Activated naive CD4-positive, alpha-beta T cell treated with anti-CD3 and anti-CD28 coated beads for 36 hours (primary cell): ENCODE measurements at regions not wholly inside any gene's neighbourhood (a gene's known extent, or its start where the extent isn't known, plus 50 kb on each side); places are given as distances from the start of the nearest gene placed in this dataset.

Experiments
- CTCF ChIA-PET: fragments of 350-600 bp; sonication (Branson Sonifier 250); formaldehyde crosslinking; loops from one replicate; lab custom pipeline; 2021; ENCODE audit warnings: antibody characterized with exemption; lab: Charles Lee
- DNase-seq: peaks from one replicate; pipeline ENCODE4 v3.0.0-alpha.2; 2020
- H3K27ac Mint-ChIP-seq: one replicate; pipeline ENCODE4 v1.8.0; 2021; ENCODE audit warnings: mild to moderate bottlenecking, mixed read lengths
- H3K27me3 Mint-ChIP-seq: one replicate; pipeline ENCODE4 v1.8.0; 2021; ENCODE audit warnings: low read depth, mixed read lengths
- H3K36me3 Mint-ChIP-seq: one replicate; pipeline ENCODE4 v1.8.0; 2021; ENCODE audit warnings: low read depth, mixed read lengths
- H3K4me1 Mint-ChIP-seq: one replicate; pipeline ENCODE4 v1.8.0; 2021; ENCODE audit warnings: low read depth, mixed read lengths
- H3K4me3 Mint-ChIP-seq: one replicate; pipeline ENCODE4 v1.8.0; 2021; ENCODE audit warnings: mild to moderate bottlenecking, moderate library complexity, mixed read lengths
- H3K9me3 Mint-ChIP-seq: one replicate; pipeline ENCODE4 v1.8.0; 2021; ENCODE audit warnings: mixed read lengths
- intact Hi-C: fragments of 100-400 bp; cut with micrococcal nuclease; formaldehyde crosslinking; loops from one replicate; pipeline ENCODE4 v1.15.1; 2023

- Mint-ChIP-seq H3K9me3 (no peaks in the 10 kb centered on the region), H3K27me3 (peaks cover 2% of the 10 kb centered on the region), H3K4me3 (no peak overlapping the region), H3K4me1 (no peaks in the 10 kb centered on the region), H3K36me3 (peaks cover 3% of the 10 kb centered on the region), H3K27ac (no peak overlapping the region)
- intact Hi-C loops, result no loop called here
- CTCF ChIA-PET, result no interaction called here
- DNase-seq, result no peak
Measured at GRCh38 chr20:52098186-52098585, 93.4 kb downstream of the ZFP64 start.

- H3K4me3 Mint-ChIP-seq, result no peak overlapping the region
- CTCF ChIA-PET, result no interaction called here
- no peaks in the 10 kb centered on the region for H3K9me3 Mint-ChIP-seq
- intact Hi-C loops, result no loop called here
- no peaks in the 10 kb centered on the region for H3K4me1 Mint-ChIP-seq
- no peak for DNase-seq
- no peaks in the 10 kb centered on the region for H3K27me3 Mint-ChIP-seq
- no peak overlapping the region for H3K27ac Mint-ChIP-seq
- peaks cover 3% of the 10 kb centered on the region for H3K36me3 Mint-ChIP-seq
Measured at GRCh38 chr20:52096117-52096516, 95.5 kb downstream of the ZFP64 start.

- no peak overlapping the region for H3K27ac Mint-ChIP-seq
- peaks cover 6% of the 10 kb centered on the region for H3K36me3 Mint-ChIP-seq
- CTCF ChIA-PET, result no interaction called here
- H3K9me3 Mint-ChIP-seq, result no peaks in the 10 kb centered on the region
- intact Hi-C loops, result no loop called here
- H3K4me3 Mint-ChIP-seq, result no peak overlapping the region
- H3K27me3 Mint-ChIP-seq, result no peaks in the 10 kb centered on the region
- no peaks in the 10 kb centered on the region for H3K4me1 Mint-ChIP-seq
- DNase-seq, result no peak
Measured at GRCh38 chr20:52094693-52095092, 96.9 kb downstream of the ZFP64 start.

GRCh38 chr20:52093575-52093974, 98.0 kb downstream of the ZFP64 start:
- Mint-ChIP-seq H3K9me3 (no peaks in the 10 kb centered on the region), H3K4me1 (no peaks in the 10 kb centered on the region), H3K4me3 (no peak overlapping the region), H3K36me3 (peaks cover 16% of the 10 kb centered on the region), H3K27ac (no peak overlapping the region), H3K27me3 (no peaks in the 10 kb centered on the region)
- CTCF ChIA-PET, result no interaction called here
- DNase-seq, result no peak
- intact Hi-C loops, result no loop called here

GRCh38 chr20:52090035-52090434, 101.5 kb downstream of the ZFP64 start:
- intact Hi-C loops, result no loop called here
- DNase-seq, result no peak
- Mint-ChIP-seq H3K27ac (no peak overlapping the region), H3K4me1 (no peaks in the 10 kb centered on the region), H3K4me3 (no peak overlapping the region), H3K27me3 (no peaks in the 10 kb centered on the region), H3K9me3 (peaks cover 12% of the 10 kb centered on the region), H3K36me3 (peaks cover 37% of the 10 kb centered on the region)
- CTCF ChIA-PET, result no interaction called here

GRCh38 chr20:52087471-52087870, 104.1 kb downstream of the ZFP64 start:
- CTCF ChIA-PET, result no interaction called here
- peaks cover 12% of the 10 kb centered on the region for H3K9me3 Mint-ChIP-seq
- H3K4me1 Mint-ChIP-seq, result no peaks in the 10 kb centered on the region
- no peaks in the 10 kb centered on the region for H3K27me3 Mint-ChIP-seq
- no peak overlapping the region for H3K27ac Mint-ChIP-seq
- DNase-seq, result no peak
- peaks cover 37% of the 10 kb centered on the region for H3K36me3 Mint-ChIP-seq
- intact Hi-C loops, result no loop called here
- H3K4me3 Mint-ChIP-seq, result no peak overlapping the region

- intact Hi-C loops, result no loop called here
- no peak overlapping the region for H3K27ac Mint-ChIP-seq
- DNase-seq, result no peak
- CTCF ChIA-PET, result no interaction called here
- H3K4me3 Mint-ChIP-seq, result no peak overlapping the region
- no peaks in the 10 kb centered on the region for H3K4me1 Mint-ChIP-seq
- peaks cover 37% of the 10 kb centered on the region for H3K36me3 Mint-ChIP-seq
- peaks cover 12% of the 10 kb centered on the region for H3K9me3 Mint-ChIP-seq
- H3K27me3 Mint-ChIP-seq, result no peaks in the 10 kb centered on the region
Measured at GRCh38 chr20:52086878-52087277, 104.7 kb downstream of the ZFP64 start.

- CTCF ChIA-PET, result interaction anchor here (1.5 kb wide), 1 partner anchor 285 kb away, joined by 5 read pairs; no protein-coding TSS in a partner anchor
- intact Hi-C loops, result loop anchor here (5.0 kb wide), 2 partner anchors 372 to 712 kb away; no protein-coding TSS in a partner anchor
- Mint-ChIP-seq H3K4me3 (no peak overlapping the region), H3K4me1 (no peaks in the 10 kb centered on the region), H3K36me3 (peaks cover 34% of the 10 kb centered on the region), H3K27ac (no peak overlapping the region), H3K27me3 (no peaks in the 10 kb centered on the region), H3K9me3 (peaks cover 12% of the 10 kb centered on the region)
- no peak for DNase-seq
Measured at GRCh38 chr20:52084727-52085126, 106.9 kb downstream of the ZFP64 start.

GRCh38 chr20:52083627-52084232, 107.8 kb downstream of the ZFP64 start:
- no peaks in the 10 kb centered on the region for H3K4me1 Mint-ChIP-seq
- intact Hi-C loops, result loop anchor here (1.0 to 5.0 kb wide), 5 partner anchors 283 to 1097 kb away; no protein-coding TSS in a partner anchor
- H3K9me3 Mint-ChIP-seq, result peaks cover 12% of the 10 kb centered on the region
- peak; percentile 76 for DNase-seq
- CTCF ChIA-PET, result interaction anchor here (1.0 to 1.5 kb wide), 3 partner anchors 112 to 284 kb away, joined by 4 to 5 read pairs (median 4); no protein-coding TSS in a partner anchor
- H3K36me3 Mint-ChIP-seq, result peaks cover 28% of the 10 kb centered on the region
- no peak overlapping the region for H3K4me3 Mint-ChIP-seq
- no peak overlapping the region for H3K27ac Mint-ChIP-seq
- no peaks in the 10 kb centered on the region for H3K27me3 Mint-ChIP-seq

GRCh38 chr20:52082612-52083011, 109.0 kb downstream of the ZFP64 start:
- H3K36me3 Mint-ChIP-seq, result peaks cover 19% of the 10 kb centered on the region
- H3K9me3 Mint-ChIP-seq, result peaks cover 7% of the 10 kb centered on the region
- no peak overlapping the region for H3K4me3 Mint-ChIP-seq
- DNase-seq, result no peak
- intact Hi-C loops, result loop anchor here (1.0 to 5.0 kb wide), 5 partner anchors 282 to 1096 kb away; no protein-coding TSS in a partner anchor
- no peaks in the 10 kb centered on the region for H3K4me1 Mint-ChIP-seq
- no peaks in the 10 kb centered on the region for H3K27me3 Mint-ChIP-seq
- CTCF ChIA-PET, result interaction anchor here (1.0 to 1.4 kb wide), 3 partner anchors 111 to 382 kb away, joined by 4 to 7 read pairs (median 4); no protein-coding TSS in a partner anchor
- H3K27ac Mint-ChIP-seq, result no peak overlapping the region

- no peak for DNase-seq
- intact Hi-C loops, result loop anchor here (2.0 to 5.0 kb wide), 4 partner anchors 281 to 1095 kb away; no protein-coding TSS in a partner anchor
- H3K27ac Mint-ChIP-seq, result no peak overlapping the region
- H3K4me3 Mint-ChIP-seq, result no peak overlapping the region
- peaks cover 10% of the 10 kb centered on the region for H3K36me3 Mint-ChIP-seq
- H3K9me3 Mint-ChIP-seq, result no peaks in the 10 kb centered on the region
- no peaks in the 10 kb centered on the region for H3K27me3 Mint-ChIP-seq
- no peaks in the 10 kb centered on the region for H3K4me1 Mint-ChIP-seq
- CTCF ChIA-PET, result interaction anchor here (1.4 kb wide), 1 partner anchor 381 kb away, joined by 7 read pairs; no protein-coding TSS in a partner anchor
Measured at GRCh38 chr20:52081791-52082190, 109.8 kb downstream of the ZFP64 start.

GRCh38 chr20:52081066-52081465, 110.5 kb downstream of the ZFP64 start:
- no peak for DNase-seq
- H3K27ac Mint-ChIP-seq, result no peak overlapping the region
- peaks cover 5% of the 10 kb centered on the region for H3K36me3 Mint-ChIP-seq
- intact Hi-C loops, result loop anchor here (5.0 kb wide), 2 partner anchors 369 to 709 kb away; no protein-coding TSS in a partner anchor
- CTCF ChIA-PET, result no interaction called here
- no peaks in the 10 kb centered on the region for H3K27me3 Mint-ChIP-seq
- H3K4me1 Mint-ChIP-seq, result no peaks in the 10 kb centered on the region
- no peak overlapping the region for H3K4me3 Mint-ChIP-seq
- no peaks in the 10 kb centered on the region for H3K9me3 Mint-ChIP-seq

- no peaks in the 10 kb centered on the region for H3K4me1 Mint-ChIP-seq
- peaks cover 2% of the 10 kb centered on the region for H3K36me3 Mint-ChIP-seq
- H3K9me3 Mint-ChIP-seq, result no peaks in the 10 kb centered on the region
- intact Hi-C loops, result no loop called here
- CTCF ChIA-PET, result interaction anchor here (0.6 kb wide), 1 partner anchor 49 kb away, joined by 3 read pairs; no protein-coding TSS in a partner anchor
- DNase-seq, result no peak
- no peak overlapping the region for H3K27ac Mint-ChIP-seq
- no peak overlapping the region for H3K4me3 Mint-ChIP-seq
- H3K27me3 Mint-ChIP-seq, result no peaks in the 10 kb centered on the region
Measured at GRCh38 chr20:52078289-52078688, 113.3 kb downstream of the ZFP64 start.
